ENCODE measurements at regions not wholly inside any gene's neighbourhood (a gene's known extent, or its start where the extent isn't known, plus 50 kb on each side); places are given as distances from the start of the nearest gene placed in this dataset.

GRCh38 chr1:29460041-29460610 lies 223.8 kb downstream of the PTPRU start:
- TF ChIP-seq, protein P1, sequence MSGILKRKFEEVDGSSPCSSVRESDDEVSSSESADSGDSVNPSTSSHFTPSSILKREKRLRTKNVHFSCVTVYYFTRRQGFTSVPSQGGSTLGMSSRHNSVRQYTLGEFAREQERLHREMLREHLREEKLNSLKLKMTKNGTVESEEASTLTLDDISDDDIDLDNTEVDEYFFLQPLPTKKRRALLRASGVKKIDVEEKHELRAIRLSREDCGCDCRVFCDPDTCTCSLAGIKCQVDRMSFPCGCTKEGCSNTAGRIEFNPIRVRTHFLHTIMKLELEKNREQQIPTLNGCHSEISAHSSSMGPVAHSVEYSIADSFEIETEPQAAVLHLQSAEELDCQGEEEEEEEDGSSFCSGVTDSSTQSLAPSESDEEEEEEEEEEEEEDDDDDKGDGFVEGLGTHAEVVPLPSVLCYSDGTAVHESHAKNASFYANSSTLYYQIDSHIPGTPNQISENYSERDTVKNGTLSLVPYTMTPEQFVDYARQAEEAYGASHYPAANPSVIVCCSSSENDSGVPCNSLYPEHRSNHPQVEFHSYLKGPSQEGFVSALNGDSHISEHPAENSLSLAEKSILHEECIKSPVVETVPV (CRISPR knock-in tag; IDR thresholded peaks at IDR 0.05): no peak
- TF ChIP-seq CREB5 (CRISPR knock-in tag; IDR thresholded peaks at IDR 0.05; ENCODE audit: low read depth) (no peak), ESRRG (CRISPR knock-in tag; IDR thresholded peaks at IDR 0.05) (no peak), TCF4 (CRISPR knock-in tag; IDR thresholded peaks at IDR 0.05; ENCODE audit: borderline replicate concordance) (no peak), ZC3H10 (CRISPR knock-in tag; IDR thresholded peaks at IDR 0.05) (no peak), ZFP3 (CRISPR knock-in tag; IDR thresholded peaks at IDR 0.05) (no peak), RARB (CRISPR knock-in tag; IDR thresholded peaks at IDR 0.05) (no peak), PATZ1 (CRISPR knock-in tag; IDR thresholded peaks at IDR 0.05; ENCODE audit: borderline replicate concordance) (no peak), BACH2 (CRISPR knock-in tag; IDR thresholded peaks at IDR 0.05; ENCODE audit: borderline replicate concordance) (no peak), ZFP30 (CRISPR knock-in tag; IDR thresholded peaks at IDR 0.05) (no peak), ZNF70 (CRISPR knock-in tag; IDR thresholded peaks at IDR 0.05) (no peak), GLIS3 (CRISPR knock-in tag; IDR thresholded peaks at IDR 0.05) (no peak)
- TF ChIP-seq, protein P2, sequence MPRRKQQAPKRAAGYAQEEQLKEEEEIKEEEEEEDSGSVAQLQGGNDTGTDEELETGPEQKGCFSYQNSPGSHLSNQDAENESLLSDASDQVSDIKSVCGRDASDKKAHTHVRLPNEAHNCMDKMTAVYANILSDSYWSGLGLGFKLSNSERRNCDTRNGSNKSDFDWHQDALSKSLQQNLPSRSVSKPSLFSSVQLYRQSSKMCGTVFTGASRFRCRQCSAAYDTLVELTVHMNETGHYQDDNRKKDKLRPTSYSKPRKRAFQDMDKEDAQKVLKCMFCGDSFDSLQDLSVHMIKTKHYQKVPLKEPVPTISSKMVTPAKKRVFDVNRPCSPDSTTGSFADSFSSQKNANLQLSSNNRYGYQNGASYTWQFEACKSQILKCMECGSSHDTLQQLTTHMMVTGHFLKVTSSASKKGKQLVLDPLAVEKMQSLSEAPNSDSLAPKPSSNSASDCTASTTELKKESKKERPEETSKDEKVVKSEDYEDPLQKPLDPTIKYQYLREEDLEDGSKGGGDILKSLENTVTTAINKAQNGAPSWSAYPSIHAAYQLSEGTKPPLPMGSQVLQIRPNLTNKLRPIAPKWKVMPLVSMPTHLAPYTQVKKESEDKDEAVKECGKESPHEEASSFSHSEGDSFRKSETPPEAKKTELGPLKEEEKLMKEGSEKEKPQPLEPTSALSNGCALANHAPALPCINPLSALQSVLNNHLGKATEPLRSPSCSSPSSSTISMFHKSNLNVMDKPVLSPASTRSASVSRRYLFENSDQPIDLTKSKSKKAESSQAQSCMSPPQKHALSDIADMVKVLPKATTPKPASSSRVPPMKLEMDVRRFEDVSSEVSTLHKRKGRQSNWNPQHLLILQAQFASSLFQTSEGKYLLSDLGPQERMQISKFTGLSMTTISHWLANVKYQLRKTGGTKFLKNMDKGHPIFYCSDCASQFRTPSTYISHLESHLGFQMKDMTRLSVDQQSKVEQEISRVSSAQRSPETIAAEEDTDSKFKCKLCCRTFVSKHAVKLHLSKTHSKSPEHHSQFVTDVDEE (CRISPR knock-in tag; IDR thresholded peaks at IDR 0.05): no peak
